Right lobe of liver (tissue), 6 donors: ENCODE measurements at regions not wholly inside any gene's neighbourhood (a gene's known extent, or its start where the extent isn't known, plus 50 kb on each side); places are given as distances from the start of the nearest gene placed in this dataset.
"Not testable (repeated sequence)": the region's sequence is repeated elsewhere in the genome, so short reads cannot be mapped to it uniquely, and the experiment has no call there.

Experiments
- ATAC-seq, 4 donors: fragments of 200-7000 bp; cut with Tn5 transposase; one replicate each; pipeline ENCODE4 v1.9.1; 2020; ENCODE audit warnings: mild to moderate bottlenecking in 4 of 4, moderate library complexity in 4 of 4
- DNase-seq, 3 donors: peaks; one replicate each; pipeline ENCODE4 v3.0.0-alpha.2; 2020
- H3K27ac ChIP-seq, 3 donors: fragments of 200-600 bp; one replicate each; pipeline ENCODE4 v1.8.0; 2022
- H3K27me3 ChIP-seq, 2 donors: fragments of 200-600 bp; one replicate each; pipeline ENCODE4 v1.8.0; 2022
- H3K36me3 ChIP-seq, 4 donors: fragments of 200-600 bp; sonication (generic) in 1 of 4; one replicate each; pipeline versions ENCODE4 v1.5.1 to v1.8.0; 2017 to 2022; ENCODE audit warnings: control low read depth in 1 of 4
- H3K4me1 ChIP-seq, 4 donors: fragments of 200-600 bp; sonication (generic) in 1 of 4; one replicate each; pipeline versions ENCODE4 v1.5.1 to v1.8.0; 2017 to 2022; ENCODE audit warnings: control low read depth in 1 of 4
- H3K4me3 ChIP-seq, 3 donors: fragments of 200-600 bp; one replicate each; pipeline ENCODE4 v1.8.0; 2022
- H3K9me3 ChIP-seq, 4 donors: fragments of 200-600 bp; sonication (generic) in 1 of 4; one replicate each; pipeline versions ENCODE4 v1.5.1 to v1.8.0; 2017 to 2022; ENCODE audit warnings: control low read depth in 1 of 4
- POLR2A ChIP-seq: fragments of 450-650 bp; IDR thresholded peaks from one replicate; pipeline ENCODE4 v1.6.1; 2017; ENCODE audit warnings: antibody characterized with exemption, mild to moderate bottlenecking
- WGBS: methylation state at CpG from one replicate; pipeline ENCODE4 v1.1.6; 2018; ENCODE audit warnings: low coverage, low lambda C conversion rate; ENCODE audit not compliant: insufficient coverage; ENCODE audit errors: missing lambda C conversion rate; 5-methylcytosine and 5-hydroxymethylcytosine counted together
- intact Hi-C, 2 donors: fragments of 100-400 bp; cut with DNase I; formaldehyde crosslinking; loops; one replicate each; pipeline versions ENCODE4 v1.11.2 to v1.14.1; 2022
- TF ChIP-seq, protein P1 (sequence below), 4 donors: fragments of 200-600 bp in 3 of 4; fragments of 450-650 bp in 1 of 4; IDR thresholded peaks; one replicate each; pipeline versions ENCODE4 v1.5.1 to v1.8.0; 2016 to 2022; ENCODE audit warnings: antibody characterized with exemption in 4 of 4, mild to moderate bottlenecking in 2 of 4
- donor health status: DM: no; HTN: yes; CAD: no.
- donor health status: DM: no; HTN: no; CAD: no.
- donor health status: DM: no; HTN: no; CAD: no.
- donor health status: DM: no; HTN: yes; CAD: no.
- donor health status: DM: no; HTN: yes; CAD: no.

DNA sequence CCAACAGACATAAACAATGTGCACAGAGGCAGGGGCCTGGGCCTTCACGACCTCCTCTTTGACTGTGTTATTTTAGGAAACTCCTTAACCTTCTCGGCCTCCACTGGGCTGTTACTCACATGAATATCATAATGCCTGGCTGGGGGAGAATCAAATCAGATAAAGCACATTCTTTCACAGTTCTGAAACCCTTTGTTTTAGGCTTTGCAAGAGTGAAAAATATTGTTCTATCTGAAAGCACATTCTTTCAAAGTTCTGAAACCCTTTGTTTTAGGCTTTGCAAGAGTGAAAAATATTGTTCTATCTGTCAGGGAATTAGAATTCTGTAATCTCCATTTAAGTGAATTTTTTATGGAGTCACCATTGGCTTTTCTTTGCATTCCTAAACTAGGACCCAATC, 50.7 kb upstream of the SYNDIG1 start:
- Histone ChIP-seq H3K27ac (no peak overlapping the region), H3K4me1 (no peaks in the 10 kb centered on the region), H3K4me3 (no peak overlapping the region), H3K27me3 (no peaks in the 10 kb centered on the region), H3K9me3 (no peaks in the 10 kb centered on the region), H3K36me3 (no peaks in the 10 kb centered on the region)
- TF ChIP-seq, protein P1, sequence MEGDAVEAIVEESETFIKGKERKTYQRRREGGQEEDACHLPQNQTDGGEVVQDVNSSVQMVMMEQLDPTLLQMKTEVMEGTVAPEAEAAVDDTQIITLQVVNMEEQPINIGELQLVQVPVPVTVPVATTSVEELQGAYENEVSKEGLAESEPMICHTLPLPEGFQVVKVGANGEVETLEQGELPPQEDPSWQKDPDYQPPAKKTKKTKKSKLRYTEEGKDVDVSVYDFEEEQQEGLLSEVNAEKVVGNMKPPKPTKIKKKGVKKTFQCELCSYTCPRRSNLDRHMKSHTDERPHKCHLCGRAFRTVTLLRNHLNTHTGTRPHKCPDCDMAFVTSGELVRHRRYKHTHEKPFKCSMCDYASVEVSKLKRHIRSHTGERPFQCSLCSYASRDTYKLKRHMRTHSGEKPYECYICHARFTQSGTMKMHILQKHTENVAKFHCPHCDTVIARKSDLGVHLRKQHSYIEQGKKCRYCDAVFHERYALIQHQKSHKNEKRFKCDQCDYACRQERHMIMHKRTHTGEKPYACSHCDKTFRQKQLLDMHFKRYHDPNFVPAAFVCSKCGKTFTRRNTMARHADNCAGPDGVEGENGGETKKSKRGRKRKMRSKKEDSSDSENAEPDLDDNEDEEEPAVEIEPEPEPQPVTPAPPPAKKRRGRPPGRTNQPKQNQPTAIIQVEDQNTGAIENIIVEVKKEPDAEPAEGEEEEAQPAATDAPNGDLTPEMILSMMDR (IDR thresholded peaks at IDR 0.05): no peak
- no peak for TF ChIP-seq POLR2A
- intact Hi-C loops: no loop called here
- 26% methylated on average over 2 of the region's 2 CpGs for WGBS
- no peak for ATAC-seq
- DNase-seq: no peak

DNA sequence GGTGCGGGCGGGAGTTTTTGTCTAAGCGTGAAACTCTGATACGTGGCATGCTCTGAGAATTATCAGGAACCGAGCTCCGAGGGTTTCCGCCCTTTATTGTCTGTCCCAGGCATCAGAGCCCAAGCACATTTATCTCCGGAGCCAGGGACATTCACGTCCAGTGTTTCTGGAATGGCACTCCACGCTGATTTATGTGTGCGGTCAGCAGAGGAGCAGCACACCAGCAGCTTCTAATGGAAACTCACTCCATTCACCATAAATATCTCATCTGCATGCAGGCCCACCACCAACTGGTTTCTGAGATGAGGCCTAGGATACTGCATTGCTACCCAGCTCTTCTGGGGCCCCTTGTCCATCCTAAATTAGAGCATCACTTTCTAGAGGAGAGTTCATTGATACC, 51.9 kb upstream of the SYNDIG1 start:
- H3K4me1 ChIP-seq: no peaks in the 10 kb centered on the region
- H3K9me3 ChIP-seq: no peaks in the 10 kb centered on the region
- no peak overlapping the region for H3K4me3 ChIP-seq
- 71% methylated on average over 10 of the region's 11 CpGs for WGBS
- H3K27me3 ChIP-seq: no peaks in the 10 kb centered on the region
- ATAC-seq (no peak), DNase-seq (no peak)
- TF ChIP-seq, protein P1 (IDR thresholded peaks at IDR 0.05): no peak
- TF ChIP-seq POLR2A: no peak
- H3K36me3 ChIP-seq: no peaks in the 10 kb centered on the region
- intact Hi-C loops: no loop called here
- H3K27ac ChIP-seq: no peak overlapping the region

DNA sequence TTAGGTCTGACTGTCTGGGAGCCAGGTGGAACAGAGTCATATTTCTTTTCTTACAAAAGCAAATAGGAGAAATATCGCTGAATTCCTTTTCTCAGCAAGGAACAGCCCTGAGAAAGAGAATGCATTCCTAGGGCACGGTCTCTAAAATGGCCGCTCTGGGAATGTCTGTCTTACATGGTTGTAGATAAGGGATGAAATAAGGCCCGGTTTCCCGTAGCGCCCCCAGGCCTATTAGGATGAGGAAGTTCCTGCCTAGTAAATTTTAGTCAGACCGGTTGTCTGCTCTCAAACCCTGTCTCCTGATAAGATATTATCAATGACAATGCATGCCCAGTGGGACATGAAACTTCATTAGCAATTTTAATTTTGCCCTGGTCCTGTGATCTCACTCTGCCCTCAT, 54.0 kb upstream of the SYNDIG1 start:
- H3K9me3 ChIP-seq, ATAC-seq, H3K27me3 ChIP-seq, H3K27ac ChIP-seq, intact Hi-C loops, H3K36me3 ChIP-seq, DNase-seq, H3K4me1 ChIP-seq, H3K4me3 ChIP-seq: not testable (repeated sequence)
- WGBS: 77% methylated on average over 7 of the region's 7 CpGs

DNA sequence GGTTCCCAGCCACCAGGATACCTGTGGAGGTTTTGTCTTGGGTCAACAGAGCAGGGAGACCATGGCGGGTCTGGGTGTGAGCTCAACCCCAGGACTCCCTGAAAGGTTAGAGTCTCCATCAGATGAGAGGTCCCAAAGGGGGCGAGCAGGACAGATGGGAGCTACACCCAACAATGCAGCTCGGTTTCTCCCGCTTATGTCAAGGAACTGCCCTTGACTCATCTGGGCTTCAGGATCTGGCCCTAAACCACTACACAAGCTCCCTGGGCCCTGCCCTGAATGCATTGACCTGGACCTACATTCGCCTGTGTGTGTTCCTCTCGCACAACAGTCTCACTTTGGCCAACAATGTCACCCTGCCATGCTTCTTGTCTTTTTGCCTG, 57.6 kb upstream of the SYNDIG1 start:
- H3K4me3 ChIP-seq: no peak overlapping the region
- TF ChIP-seq, protein P1 (IDR thresholded peaks at IDR 0.05): no peak
- TF ChIP-seq POLR2A: no peak
- H3K9me3 ChIP-seq: no peaks in the 10 kb centered on the region
- WGBS: no CpG with 5 or more reads among the region's 6 CpGs
- no peak overlapping the region for H3K27ac ChIP-seq
- no peak for DNase-seq
- no peaks in the 10 kb centered on the region for H3K27me3 ChIP-seq
- H3K36me3 ChIP-seq: no peaks in the 10 kb centered on the region
- no peak for ATAC-seq
- no peaks in the 10 kb centered on the region for H3K4me1 ChIP-seq
- intact Hi-C loops: no loop called here

DNA sequence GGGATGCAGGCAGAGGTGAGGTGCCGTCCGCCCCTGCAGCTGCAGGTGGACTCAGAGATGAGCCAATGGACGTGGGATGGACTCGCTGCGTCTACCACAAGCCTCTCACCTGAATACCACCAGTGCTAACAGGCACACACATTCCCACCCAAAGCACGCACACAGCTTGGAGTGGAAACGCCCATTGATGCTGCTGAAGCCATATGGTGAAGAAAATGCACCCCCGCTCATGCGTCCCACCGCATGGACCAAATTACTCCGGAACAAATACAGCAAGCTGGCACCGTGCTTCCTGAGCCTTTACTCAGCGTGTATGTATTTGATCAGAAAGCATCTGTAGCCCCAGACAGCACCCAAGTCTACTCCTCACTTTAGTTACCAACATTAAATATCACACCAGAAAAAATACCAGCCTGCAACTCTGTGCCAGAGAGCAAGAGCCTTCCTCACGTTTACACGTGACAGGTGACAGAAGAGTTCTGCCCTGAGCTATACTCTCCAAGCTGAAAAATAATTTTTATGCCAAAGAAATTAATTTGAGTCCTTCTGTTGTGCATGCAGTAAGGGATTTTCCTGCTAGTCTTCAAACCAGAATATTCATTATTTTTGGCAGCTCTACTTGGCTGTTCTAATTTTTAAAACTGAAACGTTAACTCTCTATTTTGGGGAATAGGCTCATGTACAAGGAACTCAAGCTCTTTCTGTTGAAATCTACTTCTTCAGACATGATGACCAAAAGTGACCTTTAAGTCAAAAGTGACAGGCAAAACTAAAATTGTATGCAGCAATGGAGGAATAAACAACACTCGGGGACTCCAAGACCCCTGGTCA, 58.2 kb upstream of the SYNDIG1 start:
- no peaks in the 10 kb centered on the region for H3K9me3 ChIP-seq
- H3K4me1 ChIP-seq: no peaks in the 10 kb centered on the region
- no peaks in the 10 kb centered on the region for H3K27me3 ChIP-seq
- TF ChIP-seq, protein P1 (IDR thresholded peaks at IDR 0.05): no peak
- TF ChIP-seq POLR2A: no peak
- no peak for DNase-seq
- H3K27ac ChIP-seq: no peak overlapping the region
- H3K4me3 ChIP-seq: no peak overlapping the region
- WGBS: 66% methylated on average over 9 of the region's 17 CpGs
- intact Hi-C loops: no loop called here
- ATAC-seq: no peak
- no peaks in the 10 kb centered on the region for H3K36me3 ChIP-seq
